CD4-positive, alpha-beta T cell treated with Interleukin-10 for 1 hour (primary cell): ENCODE measurements at regions not wholly inside any gene's neighbourhood (a gene's known extent, or its start where the extent isn't known, plus 50 kb on each side); places are given as distances from the start of the nearest gene placed in this dataset.

Experiments
- DNase-seq: peaks from one replicate; pipeline ENCODE4 v3.0.0-alpha.2; 2020

GRCh38 chr4:3667258-3667657, 98.9 kb upstream of the ADRA2C start:
- no peak for DNase-seq

GRCh38 chr4:3666263-3666662, 99.9 kb upstream of the ADRA2C start:
- DNase-seq, result no peak

- DNase-seq, result no peak
Observed at GRCh38 chr4:3665360-3665891, 100.8 kb upstream of the ADRA2C start.

GRCh38 chr4:3663791-3664190, 102.4 kb upstream of the ADRA2C start:
- DNase-seq, result no peak

- no peak for DNase-seq
Observed at GRCh38 chr4:3662516-3662915, 103.7 kb upstream of the ADRA2C start.

GRCh38 chr4:3661989-3662388, 104.2 kb upstream of the ADRA2C start:
- no peak for DNase-seq

GRCh38 chr4:3660928-3661515, 105.2 kb upstream of the ADRA2C start:
- no peak for DNase-seq

- DNase-seq, result no peak
Observed at GRCh38 chr4:3660086-3660927, 105.9 kb upstream of the ADRA2C start.

- DNase-seq, result no peak
Observed at GRCh38 chr4:3659131-3659530, 107.1 kb upstream of the ADRA2C start.

GRCh38 chr4:3658530-3658913, 107.7 kb upstream of the ADRA2C start:
- no peak for DNase-seq

GRCh38 chr4:3657902-3658529, 108.2 kb upstream of the ADRA2C start:
- no peak for DNase-seq

GRCh38 chr4:3656416-3657356, 109.5 kb upstream of the ADRA2C start:
- no peak for DNase-seq

- no peak for DNase-seq
Observed at GRCh38 chr4:3655963-3656362, 110.2 kb upstream of the ADRA2C start.

- DNase-seq, result no peak
Observed at GRCh38 chr4:3655485-3655884, 110.7 kb upstream of the ADRA2C start.

GRCh38 chr4:3654036-3654807, 112.0 kb upstream of the ADRA2C start:
- DNase-seq, result no peak

GRCh38 chr4:3652586-3652985, 113.6 kb upstream of the ADRA2C start:
- DNase-seq, result no peak

- DNase-seq, result no peak
Observed at GRCh38 chr4:3651267-3651845, 114.8 kb upstream of the ADRA2C start.

GRCh38 chr4:3649491-3649890, 116.7 kb upstream of the ADRA2C start:
- no peak for DNase-seq

- no peak for DNase-seq
Observed at GRCh38 chr4:3648731-3649130, 116.5 kb upstream of the LRPAP1 start.

GRCh38 chr4:3648195-3648594, 116.0 kb upstream of the LRPAP1 start:
- DNase-seq, result no peak

GRCh38 chr4:3647421-3647820, 115.2 kb upstream of the LRPAP1 start:
- no peak for DNase-seq
